Neural progenitor cell (in vitro differentiated cells): ENCODE measurements at regions not wholly inside any gene's neighbourhood (a gene's known extent, or its start where the extent isn't known, plus 50 kb on each side); places are given as distances from the start of the nearest gene placed in this dataset.
A peak's percentile ranks its signal among the peaks of the same experiment; 100 is the strongest.

Source experiments
- DNase-seq: peaks from one replicate; pipeline ENCODE4 v3.0.0-alpha.2; 2016; ENCODE audit warnings: low spot score
- H2AFZ ChIP-seq: fragments of 200-600 bp; sonication (generic); replicated peaks from 2 replicates; pipeline ENCODE4 v1.6.1; 2016; ENCODE audit warnings: antibody characterized with exemption
- H3F3A ChIP-seq: fragments of 200-600 bp; sonication (generic); 2 replicates; pipeline ENCODE4 v1.6.1; 2016; ENCODE audit warnings: antibody characterized with exemption, low read depth
- H3K27ac ChIP-seq: fragments of 200-600 bp; sonication (generic); 2 replicates; pipeline ENCODE4 v1.5.1; 2016; ENCODE audit warnings: mild to moderate bottlenecking
- H3K27me3 ChIP-seq: fragments of 200-600 bp; sonication (generic); 2 replicates; pipeline ENCODE4 v1.6.1; 2016; ENCODE audit warnings: mild to moderate bottlenecking, moderate library complexity
- H3K36me3 ChIP-seq: fragments of 200-600 bp; sonication (generic); 2 replicates; pipeline ENCODE4 v1.5.1; 2016
- H3K4me1 ChIP-seq: fragments of 200-600 bp; sonication (generic); 2 replicates; pipeline ENCODE4 v1.6.1; 2016; ENCODE audit warnings: mixed run types
- H3K4me2 ChIP-seq: fragments of 200-600 bp; sonication (generic); 2 replicates; pipeline ENCODE4 v1.6.1; 2016
- H3K4me3 ChIP-seq: fragments of 200-600 bp; sonication (generic); 2 replicates; pipeline ENCODE4 v1.5.1; 2016
- H3K79me2 ChIP-seq: fragments of 200-600 bp; sonication (generic); 2 replicates; pipeline ENCODE4 v1.6.1; 2016; ENCODE audit warnings: low read depth
- H3K9ac ChIP-seq: fragments of 200-600 bp; sonication (generic); 2 replicates; pipeline ENCODE4 v1.6.1; 2016
- H3K9me3 ChIP-seq: fragments of 200-600 bp; sonication (generic); 2 replicates; pipeline ENCODE4 v1.5.1; 2016; ENCODE audit warnings: low read depth
- H4K20me1 ChIP-seq: fragments of 200-600 bp; sonication (generic); 2 replicates; pipeline ENCODE4 v1.6.1; 2016; ENCODE audit warnings: low read depth
- H3K27ac Mint-ChIP-seq: 3 replicates; pipeline ENCODE4 v1.8.0; 2021; ENCODE audit warnings: mixed read lengths
- H3K27me3 Mint-ChIP-seq: 2 replicates; pipeline ENCODE4 v1.8.0; 2022; ENCODE audit warnings: low read depth, mild to moderate bottlenecking, inconsistent platforms, moderate library complexity, mixed read lengths; ENCODE audit not compliant: insufficient read depth
- H3K36me3 Mint-ChIP-seq: 3 replicates; pipeline ENCODE4 v1.8.0; 2021; ENCODE audit warnings: mixed read lengths
- H3K4me1 Mint-ChIP-seq: 3 replicates; pipeline ENCODE4 v1.8.0; 2021; ENCODE audit warnings: mixed read lengths
- H3K4me3 Mint-ChIP-seq: 3 replicates; pipeline ENCODE4 v1.8.0; 2021; ENCODE audit warnings: mild to moderate bottlenecking, moderate library complexity, mixed read lengths
- H3K9me3 Mint-ChIP-seq: 3 replicates; pipeline ENCODE4 v1.8.0; 2020; ENCODE audit warnings: mixed read lengths
- CTCF ChIP-seq: fragments of 200-600 bp; sonication (generic); IDR thresholded peaks from 2 replicates; pipeline ENCODE4 v1.5.1; 2017; ENCODE audit warnings: antibody characterized with exemption, mild to moderate bottlenecking
- EZH2 ChIP-seq: fragments of 200-600 bp; sonication (generic); IDR thresholded peaks from 2 replicates; pipeline ENCODE4 v1.6.1; 2017; ENCODE audit warnings: antibody characterized with exemption, mild to moderate bottlenecking, moderate library complexity
- EZH2phosphoT487 ChIP-seq: fragments of 200-600 bp; sonication (generic); IDR thresholded peaks from 2 replicates; pipeline ENCODE4 v1.6.1; 2017; ENCODE audit warnings: antibody characterized with exemption

GRCh38 chr20:17878069-17878911 is 90.3 kb downstream of the SNX5 start:
- no peaks in the 10 kb centered on the region for H3K36me3 ChIP-seq
- no peak overlapping the region for H3K4me3 ChIP-seq
- Mint-ChIP-seq H3K27ac (no peak overlapping the region), H3K27me3 (peaks cover 9% of the 10 kb centered on the region), H3K9me3 (no peaks in the 10 kb centered on the region), H3K4me1 (peaks cover 37% of the 10 kb centered on the region), H3K36me3 (no peaks in the 10 kb centered on the region), H3K4me3 (no peak overlapping the region)
- no peaks in the 10 kb centered on the region for H4K20me1 ChIP-seq
- H3K79me2 ChIP-seq: no peaks in the 10 kb centered on the region
- no peak for DNase-seq
- H3K9me3 ChIP-seq: no peaks in the 10 kb centered on the region
- peaks cover 12% of the 10 kb centered on the region for H3K4me1 ChIP-seq
- H3F3A ChIP-seq: peaks cover 5% of the 10 kb centered on the region
- no peaks in the 10 kb centered on the region for H3K27me3 ChIP-seq
- no peak overlapping the region for H3K4me2 ChIP-seq
- no peak overlapping the region for H3K27ac ChIP-seq
- no peak overlapping the region for H2AFZ ChIP-seq
- TF ChIP-seq EZH2phosphoT487 (no peak), CTCF (no peak), EZH2 (no peak)
- H3K9ac ChIP-seq: no peak overlapping the region

- H2AFZ ChIP-seq: peak overlapping the region; percentile 69
- no peaks in the 10 kb centered on the region for H3K36me3 ChIP-seq
- H3K27me3 Mint-ChIP-seq: peaks cover 7% of the 10 kb centered on the region
- DNase-seq: peak; percentile 39
- H3K27ac Mint-ChIP-seq: no peak overlapping the region
- no peak overlapping the region for H3K27ac ChIP-seq
- H3K9me3 ChIP-seq: no peaks in the 10 kb centered on the region
- no peaks in the 10 kb centered on the region for H3K27me3 ChIP-seq
- H3K79me2 ChIP-seq: no peaks in the 10 kb centered on the region
- no peak overlapping the region for H3K4me2 ChIP-seq
- H3K4me1 Mint-ChIP-seq: peaks cover 44% of the 10 kb centered on the region
- no peaks in the 10 kb centered on the region for H3K9me3 Mint-ChIP-seq
- H3K9ac ChIP-seq: no peak overlapping the region
- peaks cover 5% of the 10 kb centered on the region for H3F3A ChIP-seq
- H3K36me3 Mint-ChIP-seq: no peaks in the 10 kb centered on the region
- no peak for TF ChIP-seq CTCF
- TF ChIP-seq EZH2phosphoT487: no peak
- TF ChIP-seq EZH2: no peak
- no peak overlapping the region for H3K4me3 ChIP-seq
- peaks cover 12% of the 10 kb centered on the region for H3K4me1 ChIP-seq
- H4K20me1 ChIP-seq: no peaks in the 10 kb centered on the region
- peak overlapping the region; percentile 19 for H3K4me3 Mint-ChIP-seq
These were observed 92.6 kb downstream of the SNX5 start for GRCh38 chr20:17875981-17876385.

DNA sequence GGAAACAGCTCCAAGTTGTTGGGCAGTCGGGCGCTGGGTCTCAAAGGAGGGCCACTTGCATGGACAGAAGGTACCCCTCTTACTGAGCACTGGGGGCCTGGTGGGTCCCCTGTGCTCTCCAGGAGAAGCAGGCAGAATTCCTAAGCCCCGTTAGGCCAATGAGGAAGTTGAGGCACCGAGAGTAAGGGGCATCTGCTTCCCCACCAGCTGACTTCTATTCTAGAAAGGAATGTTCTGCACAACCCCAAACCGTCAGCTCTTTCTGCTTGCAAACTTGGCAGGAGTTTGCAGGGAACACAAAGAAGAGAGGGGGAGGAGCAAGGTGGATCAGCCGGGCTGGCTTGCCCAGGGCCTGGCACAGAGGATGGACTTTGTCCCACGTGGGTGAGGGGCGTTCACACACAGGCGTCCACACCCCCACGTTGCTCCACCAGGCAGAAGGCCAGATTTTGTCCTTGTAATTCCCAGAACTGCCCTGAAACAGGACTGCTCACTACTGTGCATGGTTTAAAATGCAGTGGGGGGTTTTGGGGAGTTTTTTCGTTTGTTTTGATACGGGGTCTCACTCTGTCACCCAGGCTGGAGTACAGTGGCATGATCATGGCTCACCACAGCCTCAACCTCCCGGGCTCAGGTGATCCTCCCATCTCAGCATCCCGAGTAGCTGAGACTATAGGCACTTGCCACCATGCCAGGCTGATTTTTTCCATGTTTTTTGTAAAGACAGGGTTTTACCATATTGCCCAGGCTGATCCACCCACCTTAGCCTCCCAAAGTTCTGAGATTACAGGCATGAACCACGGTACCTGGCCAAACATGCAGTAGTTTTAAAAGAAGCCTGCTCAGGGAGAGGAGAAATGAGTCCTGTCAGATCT is 93.3 kb downstream of the SNX5 start:
- Mint-ChIP-seq H3K4me3 (no peak overlapping the region), H3K4me1 (peaks cover 44% of the 10 kb centered on the region), H3K27ac (peak overlapping the region; percentile 64), H3K9me3 (no peaks in the 10 kb centered on the region), H3K36me3 (no peaks in the 10 kb centered on the region), H3K27me3 (peaks cover 7% of the 10 kb centered on the region)
- H2AFZ ChIP-seq: peak overlapping the region; percentile 69
- H4K20me1 ChIP-seq: no peaks in the 10 kb centered on the region
- H3K9ac ChIP-seq: no peak overlapping the region
- DNase-seq: no peak
- no peak overlapping the region for H3K4me2 ChIP-seq
- TF ChIP-seq EZH2 (no peak), CTCF (no peak), EZH2phosphoT487 (no peak)
- H3K9me3 ChIP-seq: no peaks in the 10 kb centered on the region
- no peaks in the 10 kb centered on the region for H3K79me2 ChIP-seq
- no peaks in the 10 kb centered on the region for H3K36me3 ChIP-seq
- no peaks in the 10 kb centered on the region for H3K27me3 ChIP-seq
- H3K4me3 ChIP-seq: no peak overlapping the region
- H3K27ac ChIP-seq: no peak overlapping the region
- peaks cover 5% of the 10 kb centered on the region for H3F3A ChIP-seq
- peaks cover 12% of the 10 kb centered on the region for H3K4me1 ChIP-seq
